ENCODE measurements at regions not wholly inside any gene's neighbourhood (a gene's known extent, or its start where the extent isn't known, plus 50 kb on each side); places are given as distances from the start of the nearest gene placed in this dataset.

GRCh38 chr10:78650122-78650521 is 418.6 kb upstream of the ZMIZ1 start:
- TF ChIP-seq CTCF (IDR thresholded peaks at IDR 0.05) (no peak), EP300 (IDR thresholded peaks at IDR 0.05) (no peak), POLR2A (IDR thresholded peaks at IDR 0.05) (no peak)

Measured in tibial nerve (tissue), 4 donors.